ENCODE measurements at regions not wholly inside any gene's neighbourhood (a gene's known extent, or its start where the extent isn't known, plus 50 kb on each side); places are given as distances from the start of the nearest gene placed in this dataset.

DNA sequence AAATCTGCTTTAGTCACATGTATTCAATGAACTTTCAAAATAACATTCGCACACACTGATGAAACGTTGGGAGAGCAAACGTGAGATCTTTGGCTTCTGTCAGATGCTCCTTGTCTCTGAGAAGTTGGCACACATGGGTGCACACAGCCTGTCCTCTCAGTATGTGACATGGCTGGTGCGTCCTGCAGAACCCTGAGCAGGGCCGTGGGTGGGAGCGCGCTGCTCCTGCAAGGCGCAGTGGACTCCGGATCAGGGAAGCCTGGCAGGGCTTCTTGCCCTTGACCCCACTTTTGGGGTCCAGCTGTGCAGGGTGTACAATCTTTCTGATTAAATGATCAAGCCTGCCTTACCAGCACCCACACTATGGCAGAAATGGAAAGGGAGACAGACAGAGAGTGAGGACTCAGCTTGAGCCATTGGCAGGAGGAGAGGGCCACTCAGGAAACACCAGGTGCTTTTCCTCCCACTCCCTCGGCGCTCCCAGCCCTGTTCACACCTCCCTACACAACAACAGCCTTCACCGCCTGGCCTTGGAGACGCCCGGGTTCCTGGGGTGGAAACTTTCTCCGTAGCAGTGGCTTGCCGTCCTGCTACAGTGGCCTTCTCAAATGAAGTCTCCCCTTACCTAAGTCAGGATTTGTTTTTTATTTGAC lies 108.4 kb upstream of the SNTG2 start:
- no peaks in the 10 kb centered on the region for H3K9me3 ChIP-seq (ENCODE audit: low read depth, low read length)
- no peak overlapping the region for H3K4me3 ChIP-seq (ENCODE audit: insufficient read depth, low read length)
- H3K27me3 ChIP-seq (ENCODE audit: insufficient read depth, low read length), result peaks cover 4% of the 10 kb centered on the region
- no peaks in the 10 kb centered on the region for H3K79me2 ChIP-seq (ENCODE audit: insufficient read depth, low read length)
- H2AFZ ChIP-seq (ENCODE audit: low read length), result no peak overlapping the region
- no peak overlapping the region for H3K27ac ChIP-seq (ENCODE audit: low read depth, low read length)
- H3K36me3 ChIP-seq (ENCODE audit: insufficient read depth, low read length), result no peaks in the 10 kb centered on the region
- H3K4me2 ChIP-seq (ENCODE audit: insufficient read depth, low read length), result no peak overlapping the region
- TF ChIP-seq, protein P1, sequence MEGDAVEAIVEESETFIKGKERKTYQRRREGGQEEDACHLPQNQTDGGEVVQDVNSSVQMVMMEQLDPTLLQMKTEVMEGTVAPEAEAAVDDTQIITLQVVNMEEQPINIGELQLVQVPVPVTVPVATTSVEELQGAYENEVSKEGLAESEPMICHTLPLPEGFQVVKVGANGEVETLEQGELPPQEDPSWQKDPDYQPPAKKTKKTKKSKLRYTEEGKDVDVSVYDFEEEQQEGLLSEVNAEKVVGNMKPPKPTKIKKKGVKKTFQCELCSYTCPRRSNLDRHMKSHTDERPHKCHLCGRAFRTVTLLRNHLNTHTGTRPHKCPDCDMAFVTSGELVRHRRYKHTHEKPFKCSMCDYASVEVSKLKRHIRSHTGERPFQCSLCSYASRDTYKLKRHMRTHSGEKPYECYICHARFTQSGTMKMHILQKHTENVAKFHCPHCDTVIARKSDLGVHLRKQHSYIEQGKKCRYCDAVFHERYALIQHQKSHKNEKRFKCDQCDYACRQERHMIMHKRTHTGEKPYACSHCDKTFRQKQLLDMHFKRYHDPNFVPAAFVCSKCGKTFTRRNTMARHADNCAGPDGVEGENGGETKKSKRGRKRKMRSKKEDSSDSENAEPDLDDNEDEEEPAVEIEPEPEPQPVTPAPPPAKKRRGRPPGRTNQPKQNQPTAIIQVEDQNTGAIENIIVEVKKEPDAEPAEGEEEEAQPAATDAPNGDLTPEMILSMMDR (IDR thresholded peaks at IDR 0.05; ENCODE audit: extremely low read depth, low read depth, low read length), result no peak
- H3K4me1 ChIP-seq (ENCODE audit: insufficient read depth, low read length), result no peaks in the 10 kb centered on the region
- no peak for DNase-seq (ENCODE audit: insufficient read length, low spot score, missing footprints)
- no peaks in the 10 kb centered on the region for H4K20me1 ChIP-seq (ENCODE audit: insufficient read depth, low read length)

DNA sequence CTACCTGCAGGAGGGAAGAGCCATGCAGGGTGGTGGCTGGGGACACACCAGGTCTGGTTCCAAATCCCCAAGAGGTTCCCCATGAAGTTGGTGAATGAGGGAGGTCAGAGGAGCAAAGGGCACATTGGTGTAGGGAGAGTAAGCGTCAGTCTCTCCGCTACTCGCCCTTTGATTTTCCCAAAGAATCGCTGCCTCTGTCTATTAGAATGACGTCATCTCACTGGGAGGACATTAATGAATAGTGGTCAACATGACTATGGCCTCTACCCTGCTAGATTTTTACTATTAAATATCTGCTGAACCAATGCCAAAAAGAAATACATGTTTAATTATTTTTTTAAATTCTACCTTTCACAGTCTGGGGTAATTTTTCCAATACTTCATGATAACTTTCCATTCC lies 109.6 kb upstream of the SNTG2 start:
- no peak for DNase-seq (ENCODE audit: insufficient read length, low spot score, missing footprints)
- no peaks in the 10 kb centered on the region for H3K36me3 ChIP-seq (ENCODE audit: insufficient read depth, low read length)
- H3K27ac ChIP-seq (ENCODE audit: low read depth, low read length), result no peak overlapping the region
- no peaks in the 10 kb centered on the region for H3K4me1 ChIP-seq (ENCODE audit: insufficient read depth, low read length)
- no peak overlapping the region for H2AFZ ChIP-seq (ENCODE audit: low read length)
- no peak overlapping the region for H3K4me2 ChIP-seq (ENCODE audit: insufficient read depth, low read length)
- no peaks in the 10 kb centered on the region for H3K9me3 ChIP-seq (ENCODE audit: low read depth, low read length)
- no peak overlapping the region for H3K4me3 ChIP-seq (ENCODE audit: insufficient read depth, low read length)
- peaks cover 4% of the 10 kb centered on the region for H3K27me3 ChIP-seq (ENCODE audit: insufficient read depth, low read length)
- no peaks in the 10 kb centered on the region for H4K20me1 ChIP-seq (ENCODE audit: insufficient read depth, low read length)
- TF ChIP-seq, protein P1 (IDR thresholded peaks at IDR 0.05; ENCODE audit: extremely low read depth, low read depth, low read length), result no peak
- H3K79me2 ChIP-seq (ENCODE audit: insufficient read depth, low read length), result no peaks in the 10 kb centered on the region

DNA sequence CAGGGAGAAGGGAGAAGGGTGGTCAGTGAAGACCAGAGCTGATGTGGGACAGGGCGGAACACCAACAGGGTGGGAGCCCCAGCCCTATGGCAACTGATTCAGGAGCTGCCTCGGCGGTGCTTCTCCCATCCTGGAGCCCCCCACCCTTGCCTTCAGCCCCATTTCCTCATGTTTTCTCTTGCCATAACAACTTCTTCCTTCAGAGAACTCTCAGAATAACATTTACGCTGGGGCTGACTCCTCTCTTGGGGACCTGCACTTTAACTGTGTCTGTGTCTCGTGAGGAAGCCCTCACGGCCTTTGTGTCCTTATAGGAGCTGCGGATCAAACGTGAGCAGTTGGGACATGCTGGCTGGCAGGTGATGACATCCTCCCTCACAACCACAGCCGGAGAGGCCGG lies 116.4 kb upstream of the SNTG2 start:
- Histone ChIP-seq H2AFZ (ENCODE audit: low read length) (no peak overlapping the region), H3K4me2 (ENCODE audit: insufficient read depth, low read length) (no peak overlapping the region), H3K36me3 (ENCODE audit: insufficient read depth, low read length) (no peaks in the 10 kb centered on the region), H3K4me3 (ENCODE audit: insufficient read depth, low read length) (no peak overlapping the region), H4K20me1 (ENCODE audit: insufficient read depth, low read length) (no peaks in the 10 kb centered on the region), H3K27ac (ENCODE audit: low read depth, low read length) (no peak overlapping the region), H3K27me3 (ENCODE audit: insufficient read depth, low read length) (no peaks in the 10 kb centered on the region), H3K4me1 (ENCODE audit: insufficient read depth, low read length) (no peaks in the 10 kb centered on the region), H3K9me3 (ENCODE audit: low read depth, low read length) (no peaks in the 10 kb centered on the region), H3K79me2 (ENCODE audit: insufficient read depth, low read length) (no peaks in the 10 kb centered on the region)
- DNase-seq (ENCODE audit: insufficient read length, low spot score, missing footprints), result no peak
- TF ChIP-seq, protein P1 (IDR thresholded peaks at IDR 0.05; ENCODE audit: extremely low read depth, low read depth, low read length), result no peak

DNA sequence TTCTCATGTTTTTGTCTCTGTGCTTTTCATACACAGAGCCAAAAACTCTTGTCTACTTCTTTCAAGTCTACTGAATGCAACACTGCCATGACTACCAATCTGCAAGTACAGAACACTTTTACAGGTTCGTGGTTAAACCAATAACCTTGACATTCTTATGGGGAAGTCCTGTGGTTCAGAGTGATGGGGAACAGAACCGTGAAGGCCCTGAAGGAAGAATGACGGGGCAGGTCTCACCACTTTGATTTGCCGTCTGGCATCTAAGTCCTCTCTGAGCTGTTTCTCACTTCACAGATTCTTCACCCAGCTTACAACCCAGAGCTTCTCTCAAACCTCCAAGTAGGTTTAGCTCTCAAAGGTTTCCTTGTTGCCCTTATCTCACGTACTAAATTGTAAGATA lies 117.5 kb upstream of the SNTG2 start:
- no peaks in the 10 kb centered on the region for H3K36me3 ChIP-seq (ENCODE audit: insufficient read depth, low read length)
- no peaks in the 10 kb centered on the region for H3K79me2 ChIP-seq (ENCODE audit: insufficient read depth, low read length)
- H3K4me3 ChIP-seq (ENCODE audit: insufficient read depth, low read length), result no peak overlapping the region
- no peaks in the 10 kb centered on the region for H4K20me1 ChIP-seq (ENCODE audit: insufficient read depth, low read length)
- H2AFZ ChIP-seq (ENCODE audit: low read length), result no peak overlapping the region
- H3K4me1 ChIP-seq (ENCODE audit: insufficient read depth, low read length), result no peaks in the 10 kb centered on the region
- H3K27ac ChIP-seq (ENCODE audit: low read depth, low read length), result no peak overlapping the region
- no peaks in the 10 kb centered on the region for H3K27me3 ChIP-seq (ENCODE audit: insufficient read depth, low read length)
- H3K4me2 ChIP-seq (ENCODE audit: insufficient read depth, low read length), result no peak overlapping the region
- TF ChIP-seq, protein P1 (IDR thresholded peaks at IDR 0.05; ENCODE audit: extremely low read depth, low read depth, low read length), result no peak
- no peaks in the 10 kb centered on the region for H3K9me3 ChIP-seq (ENCODE audit: low read depth, low read length)
- no peak for DNase-seq (ENCODE audit: insufficient read length, low spot score, missing footprints)
